H9 (cell line): ENCODE measurements at regions not wholly inside any gene's neighbourhood (a gene's known extent, or its start where the extent isn't known, plus 50 kb on each side); places are given as distances from the start of the nearest gene placed in this dataset.

Experiments
- DNase-seq: peaks from one replicate; pipeline ENCODE4 v3.0.0-alpha.2; 2017
- H2AFZ ChIP-seq: one replicate; pipeline ENCODE4 v1.6.1; 2013; ENCODE audit warnings: mild to moderate bottlenecking, low read length, control low read depth, moderate library complexity
- H2AK5ac ChIP-seq: 2 replicates; pipeline ENCODE4 v1.6.1; 2013; ENCODE audit warnings: low read length, control low read depth, mixed read lengths; ENCODE audit not compliant: insufficient read length
- H2BK120ac ChIP-seq: one replicate; pipeline ENCODE4 v1.6.1; 2013; ENCODE audit warnings: low read depth, mild to moderate bottlenecking, low read length, control low read depth, inconsistent platforms; ENCODE audit not compliant: poor library complexity, severe bottlenecking
- H2BK12ac ChIP-seq: 2 replicates; pipeline ENCODE4 v1.6.1; 2013; ENCODE audit warnings: low read length, control low read depth, mixed read lengths, low read depth; ENCODE audit not compliant: insufficient read length
- H2BK15ac ChIP-seq: 2 replicates; pipeline ENCODE4 v1.6.1; 2013; ENCODE audit warnings: low read depth, low read length, control low read depth
- H2BK20ac ChIP-seq: one replicate; pipeline ENCODE4 v1.6.1; 2013; ENCODE audit warnings: low read depth, mild to moderate bottlenecking, low read length, control low read depth, inconsistent platforms; ENCODE audit not compliant: poor library complexity, severe bottlenecking
- H2BK5ac ChIP-seq: 2 replicates; pipeline ENCODE4 v1.6.1; 2013; ENCODE audit warnings: low read length, control low read depth, mixed read lengths; ENCODE audit not compliant: insufficient read length
- H3K14ac ChIP-seq: 2 replicates; pipeline ENCODE4 v1.6.1; 2013; ENCODE audit warnings: low read length, control low read depth; ENCODE audit not compliant: insufficient read depth
- H3K18ac ChIP-seq: 2 replicates; pipeline ENCODE4 v1.6.1; 2013; ENCODE audit warnings: low read depth, mild to moderate bottlenecking, mixed read lengths, low read length, control low read depth; ENCODE audit not compliant: insufficient read length
- H3K23ac ChIP-seq: 2 replicates; pipeline ENCODE4 v1.6.1; 2013; ENCODE audit warnings: low read length, control low read depth, mixed read lengths, low read depth; ENCODE audit not compliant: insufficient read length
- H3K23me2 ChIP-seq: 2 replicates; pipeline ENCODE4 v1.6.1; 2013; ENCODE audit warnings: low read depth, mild to moderate bottlenecking, mixed read lengths, low read length, control low read depth; ENCODE audit not compliant: insufficient read length, poor library complexity, severe bottlenecking
- H3K27ac ChIP-seq: 2 replicates; pipeline ENCODE4 v1.5.1; 2013; ENCODE audit warnings: low read length, control low read depth, mixed read lengths, low read depth; ENCODE audit not compliant: insufficient read length
- H3K27me3 ChIP-seq: 2 replicates; pipeline ENCODE4 v1.6.1; 2013; ENCODE audit warnings: low read length, control low read depth, inconsistent platforms; ENCODE audit not compliant: insufficient read depth
- H3K4ac ChIP-seq: 2 replicates; pipeline ENCODE4 v1.6.1; 2013; ENCODE audit warnings: low read depth, mild to moderate bottlenecking, control low read depth, inconsistent platforms, low read length, moderate library complexity
- H3K4me1 ChIP-seq: 2 replicates; pipeline ENCODE4 v1.6.1; 2013; ENCODE audit warnings: low read length, control low read depth, inconsistent platforms; ENCODE audit not compliant: insufficient read depth
- H3K4me2 ChIP-seq: 2 replicates; pipeline ENCODE4 v1.6.1; 2013; ENCODE audit warnings: low read length, control low read depth, mixed read lengths; ENCODE audit not compliant: insufficient read length, insufficient read depth
- H3K56ac ChIP-seq: 2 replicates; pipeline ENCODE4 v1.6.1; 2013; ENCODE audit warnings: low read depth, mild to moderate bottlenecking, mixed read lengths, low read length, control low read depth; ENCODE audit not compliant: insufficient read length
- H3K79me1 ChIP-seq: 2 replicates; pipeline ENCODE4 v1.6.1; 2013; ENCODE audit warnings: low read depth, mild to moderate bottlenecking, moderate library complexity, low read length, control low read depth, inconsistent platforms; ENCODE audit not compliant: insufficient read depth, poor library complexity, severe bottlenecking
- H3K79me2 ChIP-seq: 2 replicates; pipeline ENCODE4 v1.6.1; 2013; ENCODE audit warnings: low read length, control low read depth, inconsistent platforms; ENCODE audit not compliant: insufficient read depth
- H3K9ac ChIP-seq: 2 replicates; pipeline ENCODE4 v1.6.1; 2013; ENCODE audit warnings: low read length, control low read depth, mixed read lengths; ENCODE audit not compliant: insufficient read length; ENCODE audit errors: extremely low read depth
- H3K9me3 ChIP-seq: one replicate; pipeline ENCODE4 v1.6.1; 2013; ENCODE audit warnings: low read depth, low read length, inconsistent platforms; ENCODE audit not compliant: control insufficient read depth
- H3T11ph ChIP-seq: one replicate; pipeline ENCODE4 v1.6.1; 2013; ENCODE audit warnings: mild to moderate bottlenecking, low read length, control low read depth, inconsistent platforms
- H4K20me1 ChIP-seq: one replicate; pipeline ENCODE4 v1.6.1; 2013; ENCODE audit not compliant: control insufficient read depth, insufficient read length, insufficient read depth
- H4K5ac ChIP-seq: 2 replicates; pipeline ENCODE4 v1.6.1; 2013; ENCODE audit warnings: low read depth, mild to moderate bottlenecking, mixed read lengths, low read length, control low read depth; ENCODE audit not compliant: insufficient read length
- H4K8ac ChIP-seq: replicated peaks from 2 replicates; pipeline ENCODE4 v1.6.1; 2013; ENCODE audit warnings: low read length, control low read depth, mixed read lengths, low read depth; ENCODE audit not compliant: insufficient read length
- H4K91ac ChIP-seq: 2 replicates; pipeline ENCODE4 v1.6.1; 2013; ENCODE audit warnings: low read depth, mild to moderate bottlenecking, moderate library complexity, mixed read lengths, low read length, control low read depth; ENCODE audit not compliant: insufficient read length
- H3K27ac Mint-ChIP-seq, 3 experiments: 2 replicates in 2 of 3; 3 replicates in 1 of 3; pipeline ENCODE4 v1.8.0; 2020 to 2021; ENCODE audit warnings: mixed read lengths in 3 of 3, mild to moderate bottlenecking in 1 of 3, moderate library complexity in 1 of 3
- H3K27me3 Mint-ChIP-seq: 2 replicates; pipeline ENCODE4 v1.8.0; 2021; ENCODE audit warnings: low read depth, mild to moderate bottlenecking, moderate library complexity, mixed read lengths
- H3K36me3 Mint-ChIP-seq, 3 experiments: 2 replicates in 2 of 3; 3 replicates in 1 of 3; pipeline ENCODE4 v1.8.0; 2020 to 2021; ENCODE audit warnings: low read depth in 3 of 3, mixed read lengths in 3 of 3; ENCODE audit not compliant: insufficient read depth in 1 of 3
- H3K4me1 Mint-ChIP-seq, 2 experiments: 2 replicates each; pipeline ENCODE4 v1.8.0; 2020; ENCODE audit warnings: mixed read lengths in 2 of 2
- H3K4me3 Mint-ChIP-seq, 2 experiments: 2 replicates in 1 of 2; 3 replicates in 1 of 2; pipeline ENCODE4 v1.8.0; 2020 to 2021; ENCODE audit warnings: mild to moderate bottlenecking in 2 of 2, mixed read lengths in 2 of 2, moderate library complexity in 1 of 2
- H3K9me3 Mint-ChIP-seq, 2 experiments: 2 replicates in 1 of 2; 3 replicates in 1 of 2; pipeline ENCODE4 v1.8.0; 2020; ENCODE audit warnings: mild to moderate bottlenecking in 2 of 2, mixed read lengths in 2 of 2, moderate library complexity in 1 of 2
- WGBS: extraction: QIAGEN DNeasy Blood & Tissue Kit; methylation state at CpG from one replicate; pipeline ENCODE4 v1.1.7; 2013; ENCODE audit warnings: missing lambda C conversion rate, low lambda C conversion rate, mixed read lengths; ENCODE audit not compliant: insufficient read length; ENCODE audit errors: extremely low coverage; 5-methylcytosine and 5-hydroxymethylcytosine counted together
- TF ChIP-seq, protein P1 (sequence below): fragments of 200-600 bp; sonication (generic); conservative IDR thresholded peaks from 3 replicates; pipeline ENCODE4 v1.8.0; 2021; ENCODE audit warnings: antibody characterized with exemption, mild to moderate bottlenecking

DNA sequence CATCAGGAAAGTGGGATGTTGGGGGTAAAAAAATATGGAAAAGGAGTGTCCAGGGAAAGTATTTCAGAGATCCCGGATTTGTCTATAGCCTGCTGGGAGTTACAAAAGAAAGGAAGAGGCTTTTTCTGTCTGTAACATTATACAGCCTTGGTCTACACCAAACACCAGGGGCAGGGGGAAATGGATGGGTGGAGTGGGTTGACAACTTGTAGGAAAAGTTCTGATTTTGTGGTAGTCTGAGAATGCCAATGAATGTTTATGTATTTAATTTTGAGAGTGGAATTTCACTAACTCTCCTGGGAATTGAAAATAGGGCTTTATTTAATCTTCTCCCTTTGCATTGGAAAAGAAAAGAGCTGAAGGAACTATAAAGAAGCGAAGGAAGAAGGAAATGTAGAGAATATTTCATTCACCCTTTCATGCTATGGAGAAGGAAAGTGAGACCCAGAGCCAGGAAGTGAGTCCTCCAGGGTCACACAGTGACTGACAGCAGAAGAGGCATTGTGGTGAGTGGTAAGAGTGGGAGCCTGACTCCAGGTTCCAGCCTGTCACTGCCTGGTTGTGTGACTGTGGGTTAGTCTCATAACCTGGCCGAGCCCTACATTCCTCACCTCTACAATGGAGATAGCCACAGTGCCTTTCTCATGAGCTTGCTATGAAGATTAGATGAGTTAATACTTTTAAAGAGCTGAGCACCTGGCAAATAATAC, 346.3 kb upstream of the TNP1 start:
- Mint-ChIP-seq H3K27ac (no peak overlapping the region), H3K4me3 (no peak overlapping the region), H3K36me3 (peaks cover 2 to 5% (median 3%) of the 10 kb centered on the region in 3 experiments; a peak in 5 of 7 replicates), H3K27me3 (peaks cover 7% of the 10 kb centered on the region), H3K4me1 (peaks cover 29 to 34% of the 10 kb centered on the region in 2 experiments), H3K9me3 (peaks cover 7 to 10% of the 10 kb centered on the region in 2 experiments)
- DNase-seq, result no peak
- no peak overlapping the region for H2BK12ac ChIP-seq
- H3K4me2 ChIP-seq, result no peak overlapping the region
- no peak overlapping the region for H3K27ac ChIP-seq
- no peak overlapping the region for H2AFZ ChIP-seq
- no peak overlapping the region for H4K91ac ChIP-seq
- H3K9ac ChIP-seq, result no peak overlapping the region
- no peaks in the 10 kb centered on the region for H3K79me2 ChIP-seq
- no peak overlapping the region for H3K23ac ChIP-seq
- no peak overlapping the region for H2BK120ac ChIP-seq
- H3K4ac ChIP-seq, result no peak overlapping the region
- H3K23me2 ChIP-seq, result no peaks in the 10 kb centered on the region
- no peak overlapping the region for H3K14ac ChIP-seq
- peaks cover 4% of the 10 kb centered on the region; the same call in 1 of the 2 replicates for H3K4me1 ChIP-seq
- no peaks in the 10 kb centered on the region for H3K27me3 ChIP-seq
- no peak overlapping the region for H2BK5ac ChIP-seq
- H3K18ac ChIP-seq, result no peak overlapping the region
- WGBS, result no CpG with 5 or more reads among the region's 3 CpGs
- H2AK5ac ChIP-seq, result no peak overlapping the region
- no peak overlapping the region for H2BK15ac ChIP-seq
- no peaks in the 10 kb centered on the region for H4K20me1 ChIP-seq
- TF ChIP-seq, protein P1, sequence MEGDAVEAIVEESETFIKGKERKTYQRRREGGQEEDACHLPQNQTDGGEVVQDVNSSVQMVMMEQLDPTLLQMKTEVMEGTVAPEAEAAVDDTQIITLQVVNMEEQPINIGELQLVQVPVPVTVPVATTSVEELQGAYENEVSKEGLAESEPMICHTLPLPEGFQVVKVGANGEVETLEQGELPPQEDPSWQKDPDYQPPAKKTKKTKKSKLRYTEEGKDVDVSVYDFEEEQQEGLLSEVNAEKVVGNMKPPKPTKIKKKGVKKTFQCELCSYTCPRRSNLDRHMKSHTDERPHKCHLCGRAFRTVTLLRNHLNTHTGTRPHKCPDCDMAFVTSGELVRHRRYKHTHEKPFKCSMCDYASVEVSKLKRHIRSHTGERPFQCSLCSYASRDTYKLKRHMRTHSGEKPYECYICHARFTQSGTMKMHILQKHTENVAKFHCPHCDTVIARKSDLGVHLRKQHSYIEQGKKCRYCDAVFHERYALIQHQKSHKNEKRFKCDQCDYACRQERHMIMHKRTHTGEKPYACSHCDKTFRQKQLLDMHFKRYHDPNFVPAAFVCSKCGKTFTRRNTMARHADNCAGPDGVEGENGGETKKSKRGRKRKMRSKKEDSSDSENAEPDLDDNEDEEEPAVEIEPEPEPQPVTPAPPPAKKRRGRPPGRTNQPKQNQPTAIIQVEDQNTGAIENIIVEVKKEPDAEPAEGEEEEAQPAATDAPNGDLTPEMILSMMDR, result no peak
- H3T11ph ChIP-seq, result no peak overlapping the region
- H3K79me1 ChIP-seq, result no peaks in the 10 kb centered on the region
- no peak overlapping the region for H4K8ac ChIP-seq
- H3K9me3 ChIP-seq, result no peaks in the 10 kb centered on the region
- H4K5ac ChIP-seq, result no peak overlapping the region
- no peak overlapping the region for H3K56ac ChIP-seq
- no peak overlapping the region for H2BK20ac ChIP-seq
